Stimulated activated effector memory CD8-positive, alpha-beta T cell treated with anti-CD3 and anti-CD28 coated beads, Interleukin-12 subunit alpha, Interleukin-12 subunit beta, amount 100 ng/mL, for 72 hours (primary cell): ENCODE measurements at regions not wholly inside any gene's neighbourhood (a gene's known extent, or its start where the extent isn't known, plus 50 kb on each side); places are given as distances from the start of the nearest gene placed in this dataset.

ENCODE experiments used
- ATAC-seq: fragments of 150-1000 bp; cut with Tn5 transposase; 2 replicates; pipeline ENCODE4 v1.10.0; 2021
- DNase-seq, 2 donors: peaks; one replicate each; pipeline ENCODE4 v3.0.0; 2021 to 2022; ENCODE audit warnings: low spot score in 2 of 2
- H3K27ac Mint-ChIP-seq: one replicate; pipeline ENCODE4 v1.8.0; 2022; ENCODE audit warnings: mild to moderate bottlenecking, mixed read lengths
- H3K36me3 Mint-ChIP-seq: one replicate; pipeline ENCODE4 v1.8.0; 2022; ENCODE audit warnings: mild to moderate bottlenecking, mixed read lengths
- H3K4me1 Mint-ChIP-seq: one replicate; pipeline ENCODE4 v1.8.0; 2022; ENCODE audit warnings: mixed read lengths
- H3K4me3 Mint-ChIP-seq: one replicate; pipeline ENCODE4 v1.8.0; 2022; ENCODE audit warnings: mild to moderate bottlenecking, mixed read lengths
- H3K9me3 Mint-ChIP-seq: one replicate; pipeline ENCODE4 v1.8.0; 2022; ENCODE audit warnings: mixed read lengths

- Mint-ChIP-seq H3K27ac (no peak overlapping the region), H3K9me3 (peaks cover 12% of the 10 kb centered on the region)
Observed at GRCh38 chr5:4087110-4087509, 491.5 kb downstream of the IRX1 start.

GRCh38 chr5:4089087-4089486 lies 493.5 kb downstream of the IRX1 start:
- ATAC-seq (no peak), DNase-seq (no peak)
- Mint-ChIP-seq H3K9me3 (peaks cover 15% of the 10 kb centered on the region), H3K36me3 (no peaks in the 10 kb centered on the region), H3K4me3 (no peak overlapping the region), H3K27ac (no peak overlapping the region), H3K4me1 (no peaks in the 10 kb centered on the region)

More at GRCh38 chr5:4087110-4087509, 491.5 kb downstream of the IRX1 start:
- DNase-seq (no peak), ATAC-seq (no peak)
- H3K36me3 Mint-ChIP-seq: no peaks in the 10 kb centered on the region
- H3K4me1 Mint-ChIP-seq: no peaks in the 10 kb centered on the region
- H3K4me3 Mint-ChIP-seq: no peak overlapping the region

- Mint-ChIP-seq H3K9me3 (peaks cover 16% of the 10 kb centered on the region), H3K4me3 (no peak overlapping the region), H3K27ac (no peak overlapping the region), H3K36me3 (no peaks in the 10 kb centered on the region), H3K4me1 (no peaks in the 10 kb centered on the region)
- DNase-seq (no peak), ATAC-seq (no peak)
Observed at GRCh38 chr5:4093236-4093635, 497.6 kb downstream of the IRX1 start.

- no peak for DNase-seq
- H3K27ac Mint-ChIP-seq: no peak overlapping the region
- no peaks in the 10 kb centered on the region for H3K36me3 Mint-ChIP-seq
- H3K9me3 Mint-ChIP-seq: peaks cover 16% of the 10 kb centered on the region
- H3K4me3 Mint-ChIP-seq: no peak overlapping the region
- no peak for ATAC-seq
- H3K4me1 Mint-ChIP-seq: no peaks in the 10 kb centered on the region
Observed at GRCh38 chr5:4093970-4094369, 498.3 kb downstream of the IRX1 start.

- ATAC-seq (no peak), DNase-seq (no peak)
- H3K9me3 Mint-ChIP-seq: peaks cover 11% of the 10 kb centered on the region
- H3K27ac Mint-ChIP-seq: no peak overlapping the region
- H3K4me1 Mint-ChIP-seq: no peaks in the 10 kb centered on the region
- no peak overlapping the region for H3K4me3 Mint-ChIP-seq
- H3K36me3 Mint-ChIP-seq: no peaks in the 10 kb centered on the region
Observed at GRCh38 chr5:4095918-4096630, 500.4 kb downstream of the IRX1 start.

GRCh38 chr5:4097199-4097598 lies 501.6 kb downstream of the IRX1 start:
- no peak overlapping the region for H3K4me3 Mint-ChIP-seq
- no peak overlapping the region for H3K27ac Mint-ChIP-seq
- ATAC-seq (no peak), DNase-seq (no peak)
- peaks cover 11% of the 10 kb centered on the region for H3K9me3 Mint-ChIP-seq
- H3K4me1 Mint-ChIP-seq: no peaks in the 10 kb centered on the region
- no peaks in the 10 kb centered on the region for H3K36me3 Mint-ChIP-seq

- no peaks in the 10 kb centered on the region for H3K36me3 Mint-ChIP-seq
- H3K9me3 Mint-ChIP-seq: peaks cover 11% of the 10 kb centered on the region
- H3K4me1 Mint-ChIP-seq: no peaks in the 10 kb centered on the region
- H3K4me3 Mint-ChIP-seq: no peak overlapping the region
- no peak overlapping the region for H3K27ac Mint-ChIP-seq
- no peak for DNase-seq
- ATAC-seq: no peak
Observed at GRCh38 chr5:4098226-4098625, 502.6 kb downstream of the IRX1 start.

GRCh38 chr5:4099386-4099785 lies 503.8 kb downstream of the IRX1 start:
- Mint-ChIP-seq H3K4me1 (no peaks in the 10 kb centered on the region), H3K36me3 (no peaks in the 10 kb centered on the region), H3K9me3 (peaks cover 5% of the 10 kb centered on the region), H3K4me3 (no peak overlapping the region), H3K27ac (no peak overlapping the region)
- no peak for DNase-seq
- no peak for ATAC-seq

GRCh38 chr5:4100739-4101138 lies 505.1 kb downstream of the IRX1 start:
- H3K9me3 Mint-ChIP-seq: peaks cover under 1% of the 10 kb centered on the region
- H3K36me3 Mint-ChIP-seq: no peaks in the 10 kb centered on the region
- DNase-seq: no peak
- H3K4me3 Mint-ChIP-seq: no peak overlapping the region
- no peak overlapping the region for H3K27ac Mint-ChIP-seq
- ATAC-seq: no peak
- H3K4me1 Mint-ChIP-seq: no peaks in the 10 kb centered on the region

- no peaks in the 10 kb centered on the region for H3K36me3 Mint-ChIP-seq
- H3K4me3 Mint-ChIP-seq: no peak overlapping the region
- no peak for DNase-seq
- H3K4me1 Mint-ChIP-seq: no peaks in the 10 kb centered on the region
- H3K27ac Mint-ChIP-seq: no peak overlapping the region
- ATAC-seq: no peak
- peaks cover 3% of the 10 kb centered on the region for H3K9me3 Mint-ChIP-seq
Observed at GRCh38 chr5:4101189-4101588, 505.6 kb downstream of the IRX1 start.

GRCh38 chr5:4104831-4105597 lies 509.4 kb downstream of the IRX1 start:
- no peak overlapping the region for H3K27ac Mint-ChIP-seq
- H3K36me3 Mint-ChIP-seq: no peaks in the 10 kb centered on the region

GRCh38 chr5:4108690-4109089 lies 513.1 kb downstream of the IRX1 start:
- Mint-ChIP-seq H3K4me1 (no peaks in the 10 kb centered on the region), H3K9me3 (peaks cover 9% of the 10 kb centered on the region), H3K4me3 (no peak overlapping the region), H3K36me3 (no peaks in the 10 kb centered on the region), H3K27ac (no peak overlapping the region)
- no peak for ATAC-seq
- no peak for DNase-seq

More at GRCh38 chr5:4104831-4105597, 509.4 kb downstream of the IRX1 start:
- Mint-ChIP-seq H3K9me3 (peaks cover 3% of the 10 kb centered on the region), H3K4me3 (no peak overlapping the region), H3K4me1 (no peaks in the 10 kb centered on the region)
- DNase-seq (no peak), ATAC-seq (no peak)

- DNase-seq: no peak
- Mint-ChIP-seq H3K27ac (no peak overlapping the region), H3K4me1 (no peaks in the 10 kb centered on the region), H3K9me3 (peaks cover 9% of the 10 kb centered on the region), H3K4me3 (no peak overlapping the region), H3K36me3 (no peaks in the 10 kb centered on the region)
- ATAC-seq: no peak
Observed at GRCh38 chr5:4113426-4113825, 517.8 kb downstream of the IRX1 start.

- H3K4me1 Mint-ChIP-seq: no peaks in the 10 kb centered on the region
Observed at GRCh38 chr5:4113905-4114304, 518.3 kb downstream of the IRX1 start.

GRCh38 chr5:4114452-4114851 lies 518.8 kb downstream of the IRX1 start:
- no peaks in the 10 kb centered on the region for H3K36me3 Mint-ChIP-seq
- no peak overlapping the region for H3K4me3 Mint-ChIP-seq
- no peaks in the 10 kb centered on the region for H3K4me1 Mint-ChIP-seq
- no peak for ATAC-seq
- H3K27ac Mint-ChIP-seq: no peak overlapping the region
- peaks cover 9% of the 10 kb centered on the region for H3K9me3 Mint-ChIP-seq
- no peak for DNase-seq

More at GRCh38 chr5:4113905-4114304, 518.3 kb downstream of the IRX1 start:
- Mint-ChIP-seq H3K9me3 (peaks cover 9% of the 10 kb centered on the region), H3K36me3 (no peaks in the 10 kb centered on the region), H3K27ac (no peak overlapping the region), H3K4me3 (no peak overlapping the region)
- DNase-seq (no peak), ATAC-seq (no peak)

GRCh38 chr5:4116834-4117233 lies 521.2 kb downstream of the IRX1 start:
- DNase-seq (no peak), ATAC-seq (no peak)
- no peaks in the 10 kb centered on the region for H3K4me1 Mint-ChIP-seq
- no peak overlapping the region for H3K27ac Mint-ChIP-seq
- peaks cover 18% of the 10 kb centered on the region for H3K9me3 Mint-ChIP-seq
- H3K36me3 Mint-ChIP-seq: no peaks in the 10 kb centered on the region
- no peak overlapping the region for H3K4me3 Mint-ChIP-seq
